Mammary epithelial cell (primary cell): ENCODE measurements at regions not wholly inside any gene's neighbourhood (a gene's known extent, or its start where the extent isn't known, plus 50 kb on each side); places are given as distances from the start of the nearest gene placed in this dataset.

ENCODE experiments used
- EZH2 ChIP-seq: IDR thresholded peaks from 2 replicates; pipeline ENCODE4 v1.6.1; 2012; ENCODE audit warnings: low read length, inconsistent platforms, borderline replicate concordance
- TF ChIP-seq, protein P1 (sequence below), 2 donors: IDR thresholded peaks in 1 of 2; conservative IDR thresholded peaks in 1 of 2; 2 replicates each; pipeline ENCODE4 v1.5.1; 2011 to 2012; ENCODE audit warnings: inconsistent platforms in 2 of 2, low read length in 2 of 2, mild to moderate bottlenecking in 2 of 2, control low read depth in 1 of 2, low read depth in 1 of 2; ENCODE audit not compliant: insufficient read depth in 1 of 2; ENCODE audit errors: extremely low read depth in 1 of 2

DNA sequence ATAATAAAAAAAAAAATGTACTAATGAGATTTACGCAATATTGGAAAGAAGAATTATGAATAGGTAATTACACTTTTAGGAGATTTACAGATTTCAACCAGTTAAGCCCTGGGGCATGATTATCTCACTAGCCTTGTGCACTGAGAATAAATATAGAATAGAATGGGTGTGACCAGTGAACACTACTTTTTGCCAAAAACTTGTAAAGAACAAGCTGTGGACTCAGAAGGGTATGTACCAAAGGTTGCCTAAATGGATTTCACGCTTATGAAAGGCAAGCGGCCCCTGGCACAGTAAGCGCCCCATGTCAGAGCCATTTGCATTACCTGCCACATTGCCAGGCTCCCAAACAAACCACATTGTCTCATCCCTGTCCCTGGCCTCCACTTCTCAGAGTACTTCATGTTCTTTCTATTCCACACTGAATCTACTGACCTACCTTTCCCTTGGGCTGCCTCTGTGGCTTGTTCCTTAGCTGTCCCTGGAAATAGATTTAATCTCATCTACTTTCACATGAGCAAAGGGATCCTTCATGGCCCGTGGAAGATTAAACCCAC lies 170.6 kb upstream of the DIO2 start:
- TF ChIP-seq, protein P1, sequence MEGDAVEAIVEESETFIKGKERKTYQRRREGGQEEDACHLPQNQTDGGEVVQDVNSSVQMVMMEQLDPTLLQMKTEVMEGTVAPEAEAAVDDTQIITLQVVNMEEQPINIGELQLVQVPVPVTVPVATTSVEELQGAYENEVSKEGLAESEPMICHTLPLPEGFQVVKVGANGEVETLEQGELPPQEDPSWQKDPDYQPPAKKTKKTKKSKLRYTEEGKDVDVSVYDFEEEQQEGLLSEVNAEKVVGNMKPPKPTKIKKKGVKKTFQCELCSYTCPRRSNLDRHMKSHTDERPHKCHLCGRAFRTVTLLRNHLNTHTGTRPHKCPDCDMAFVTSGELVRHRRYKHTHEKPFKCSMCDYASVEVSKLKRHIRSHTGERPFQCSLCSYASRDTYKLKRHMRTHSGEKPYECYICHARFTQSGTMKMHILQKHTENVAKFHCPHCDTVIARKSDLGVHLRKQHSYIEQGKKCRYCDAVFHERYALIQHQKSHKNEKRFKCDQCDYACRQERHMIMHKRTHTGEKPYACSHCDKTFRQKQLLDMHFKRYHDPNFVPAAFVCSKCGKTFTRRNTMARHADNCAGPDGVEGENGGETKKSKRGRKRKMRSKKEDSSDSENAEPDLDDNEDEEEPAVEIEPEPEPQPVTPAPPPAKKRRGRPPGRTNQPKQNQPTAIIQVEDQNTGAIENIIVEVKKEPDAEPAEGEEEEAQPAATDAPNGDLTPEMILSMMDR (conservative IDR thresholded peaks at IDR 0.05 in 1 of 2, IDR thresholded peaks at IDR 0.05 in 1 of 2; ENCODE audit: extremely low read depth in 1 of 2, insufficient read depth in 1 of 2, low read depth in 1 of 2, low read length in 2 of 2), result no peak
- TF ChIP-seq EZH2, result no peak
